ENCODE measurements at regions not wholly inside any gene's neighbourhood (a gene's known extent, or its start where the extent isn't known, plus 50 kb on each side); places are given as distances from the start of the nearest gene placed in this dataset.
"Not testable (repeated sequence)": the region's sequence is repeated elsewhere in the genome, so short reads cannot be mapped to it uniquely, and the experiment has no call there.

DNA sequence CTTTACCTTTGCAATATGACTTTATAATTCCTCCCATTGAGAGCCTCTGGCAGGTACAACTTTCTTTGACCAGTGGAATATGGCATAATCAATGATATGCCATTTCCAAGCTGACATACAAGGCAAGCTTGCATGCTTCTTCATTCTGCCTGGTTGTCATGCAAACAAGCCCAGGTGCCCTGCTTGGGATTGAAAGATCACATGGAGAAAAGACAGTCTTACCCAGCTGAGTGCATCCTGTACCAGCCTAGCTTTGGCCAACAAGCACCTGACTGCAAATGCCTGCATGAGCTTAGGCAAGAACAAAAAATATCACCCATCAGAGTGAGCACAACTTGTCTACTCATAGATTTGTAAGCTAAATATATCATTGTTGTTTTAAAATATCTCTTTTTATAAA, 82.9 kb upstream of the KCND2 start:
- Mint-ChIP-seq H3K36me3 (ENCODE audit: low read depth) (no peaks in the 10 kb centered on the region), H3K4me1 (no peaks in the 10 kb centered on the region), H3K4me3 (no peak overlapping the region), H3K27me3 (no peaks in the 10 kb centered on the region), H3K9me3 (no peaks in the 10 kb centered on the region), H3K27ac (no peak overlapping the region)
- ATAC-seq (ENCODE audit: low read depth) (no peak), DNase-seq (no peak)
- POLR2A ChIA-PET, result no interaction called here
- CTCF ChIA-PET, result no interaction called here
- TF ChIP-seq, protein P1, sequence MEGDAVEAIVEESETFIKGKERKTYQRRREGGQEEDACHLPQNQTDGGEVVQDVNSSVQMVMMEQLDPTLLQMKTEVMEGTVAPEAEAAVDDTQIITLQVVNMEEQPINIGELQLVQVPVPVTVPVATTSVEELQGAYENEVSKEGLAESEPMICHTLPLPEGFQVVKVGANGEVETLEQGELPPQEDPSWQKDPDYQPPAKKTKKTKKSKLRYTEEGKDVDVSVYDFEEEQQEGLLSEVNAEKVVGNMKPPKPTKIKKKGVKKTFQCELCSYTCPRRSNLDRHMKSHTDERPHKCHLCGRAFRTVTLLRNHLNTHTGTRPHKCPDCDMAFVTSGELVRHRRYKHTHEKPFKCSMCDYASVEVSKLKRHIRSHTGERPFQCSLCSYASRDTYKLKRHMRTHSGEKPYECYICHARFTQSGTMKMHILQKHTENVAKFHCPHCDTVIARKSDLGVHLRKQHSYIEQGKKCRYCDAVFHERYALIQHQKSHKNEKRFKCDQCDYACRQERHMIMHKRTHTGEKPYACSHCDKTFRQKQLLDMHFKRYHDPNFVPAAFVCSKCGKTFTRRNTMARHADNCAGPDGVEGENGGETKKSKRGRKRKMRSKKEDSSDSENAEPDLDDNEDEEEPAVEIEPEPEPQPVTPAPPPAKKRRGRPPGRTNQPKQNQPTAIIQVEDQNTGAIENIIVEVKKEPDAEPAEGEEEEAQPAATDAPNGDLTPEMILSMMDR (IDR thresholded peaks at IDR 0.05), result no peak
- intact Hi-C loops (cut with micrococcal nuclease), result no loop called here

DNA sequence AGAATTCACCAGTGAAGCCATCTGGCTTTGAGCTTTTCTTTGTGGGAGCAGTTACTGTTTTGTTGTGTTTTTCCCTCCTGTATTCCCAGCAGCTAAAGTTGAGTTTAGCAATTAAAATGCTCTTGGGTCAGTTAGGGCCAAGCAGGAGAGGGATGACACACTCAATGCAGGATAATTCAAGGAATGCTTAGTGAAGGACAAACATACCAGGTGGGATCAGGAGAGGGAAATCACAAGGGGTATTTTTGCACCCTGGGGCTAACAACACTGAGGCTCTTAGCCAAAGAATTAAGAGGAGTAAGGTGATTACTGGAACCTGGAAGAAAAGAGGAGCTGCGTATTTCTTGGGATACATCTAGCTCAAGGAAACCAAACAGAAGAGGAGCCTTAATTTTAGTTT, 82.4 kb upstream of the KCND2 start:
- H3K27me3 Mint-ChIP-seq, result no peaks in the 10 kb centered on the region
- CTCF ChIA-PET, result no interaction called here
- H3K4me3 Mint-ChIP-seq, result no peak overlapping the region
- H3K27ac Mint-ChIP-seq, result no peak overlapping the region
- TF ChIP-seq, protein P1 (IDR thresholded peaks at IDR 0.05), result no peak
- DNase-seq (no peak), ATAC-seq (ENCODE audit: low read depth) (no peak)
- POLR2A ChIA-PET, result no interaction called here
- no peaks in the 10 kb centered on the region for H3K4me1 Mint-ChIP-seq
- intact Hi-C loops (cut with micrococcal nuclease), result no loop called here
- no peaks in the 10 kb centered on the region for H3K9me3 Mint-ChIP-seq
- no peaks in the 10 kb centered on the region for H3K36me3 Mint-ChIP-seq (ENCODE audit: low read depth)

DNA sequence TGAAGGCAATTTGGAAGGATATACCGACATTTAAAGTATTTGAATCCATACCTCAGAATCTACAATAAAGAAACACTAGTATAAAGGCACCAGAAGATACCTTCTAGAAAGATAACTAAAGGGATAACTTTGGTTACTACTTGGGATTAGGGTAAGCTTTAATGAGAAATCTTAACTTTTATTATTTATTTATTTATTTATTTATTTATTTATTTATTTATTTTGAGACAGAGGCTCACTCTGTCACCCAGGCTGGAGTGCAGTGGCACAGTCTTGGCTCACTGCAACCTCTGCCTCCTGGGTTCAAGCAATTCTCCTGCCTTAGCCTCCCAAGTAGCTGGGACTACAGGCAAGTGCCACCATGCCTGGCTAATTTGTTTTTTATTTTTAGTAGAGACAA, 81.6 kb upstream of the KCND2 start:
- ATAC-seq (ENCODE audit: low read depth); H3K27ac Mint-ChIP-seq; DNase-seq: not testable (repeated sequence)

DNA sequence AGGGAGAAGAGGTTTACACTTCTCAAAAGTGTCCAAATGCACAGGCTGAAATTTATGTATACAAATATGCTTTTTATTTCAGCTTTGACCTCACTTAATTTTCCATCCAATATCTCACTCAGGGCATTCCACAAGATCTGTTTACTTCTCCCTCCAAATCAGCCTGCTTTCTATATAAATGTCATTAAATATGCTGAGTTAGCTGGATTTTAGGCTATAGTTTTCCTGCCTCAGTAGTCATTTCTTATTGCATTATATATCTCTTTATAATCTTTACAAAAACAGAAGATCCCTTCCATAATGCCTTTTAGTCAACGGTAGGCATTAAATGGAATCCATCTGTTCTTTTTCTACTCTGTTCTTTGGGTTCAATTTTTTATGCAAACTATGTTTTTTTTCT, 71.7 kb upstream of the KCND2 start:
- H3K27ac Mint-ChIP-seq, result no peak overlapping the region
- peaks cover 3% of the 10 kb centered on the region for H3K9me3 Mint-ChIP-seq
- ChIA-PET CTCF (no interaction called here), POLR2A (no interaction called here)
- H3K36me3 Mint-ChIP-seq (ENCODE audit: low read depth), result no peaks in the 10 kb centered on the region
- ATAC-seq (ENCODE audit: low read depth), result no peak
- H3K27me3 Mint-ChIP-seq, result no peaks in the 10 kb centered on the region
- intact Hi-C loops (cut with micrococcal nuclease), result no loop called here
- no peaks in the 10 kb centered on the region for H3K4me1 Mint-ChIP-seq
- TF ChIP-seq, protein P1 (IDR thresholded peaks at IDR 0.05), result no peak
- DNase-seq, result no peak
- H3K4me3 Mint-ChIP-seq, result no peak overlapping the region

More for the DNA sequence above, 81.6 kb upstream of the KCND2 start:
- H3K4me3 Mint-ChIP-seq; POLR2A ChIA-PET; CTCF ChIA-PET; intact Hi-C loops (cut with micrococcal nuclease); H3K9me3 Mint-ChIP-seq; H3K36me3 Mint-ChIP-seq (ENCODE audit: low read depth); H3K4me1 Mint-ChIP-seq; H3K27me3 Mint-ChIP-seq: not testable (repeated sequence)

DNA sequence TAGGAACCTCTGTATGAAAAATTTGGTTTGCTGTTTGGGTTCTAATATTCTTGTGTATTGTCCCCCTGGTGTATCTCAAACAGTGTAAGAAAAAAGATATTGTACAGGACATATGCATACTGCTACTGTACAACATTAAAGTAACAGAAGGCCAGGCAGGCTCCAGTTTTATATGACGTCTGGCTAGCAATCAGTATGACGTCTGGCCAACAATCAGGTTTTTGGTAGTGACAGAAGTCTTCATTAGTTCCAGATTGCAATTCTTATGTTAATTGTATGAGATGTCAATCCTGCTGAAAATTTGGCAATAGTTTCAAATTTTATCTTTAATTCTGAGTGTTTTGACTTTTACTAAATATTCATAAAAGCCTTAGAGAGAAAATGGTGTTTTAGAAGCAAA, 67.9 kb upstream of the KCND2 start:
- Mint-ChIP-seq H3K27me3 (no peaks in the 10 kb centered on the region), H3K4me3 (no peak overlapping the region), H3K36me3 (ENCODE audit: low read depth) (no peaks in the 10 kb centered on the region), H3K9me3 (no peaks in the 10 kb centered on the region), H3K4me1 (no peaks in the 10 kb centered on the region), H3K27ac (no peak overlapping the region)
- TF ChIP-seq, protein P1 (IDR thresholded peaks at IDR 0.05), result no peak
- ATAC-seq (ENCODE audit: low read depth) (no peak), DNase-seq (no peak)
- CTCF ChIA-PET, result no interaction called here
- intact Hi-C loops (cut with micrococcal nuclease), result no loop called here
- POLR2A ChIA-PET, result no interaction called here

DNA sequence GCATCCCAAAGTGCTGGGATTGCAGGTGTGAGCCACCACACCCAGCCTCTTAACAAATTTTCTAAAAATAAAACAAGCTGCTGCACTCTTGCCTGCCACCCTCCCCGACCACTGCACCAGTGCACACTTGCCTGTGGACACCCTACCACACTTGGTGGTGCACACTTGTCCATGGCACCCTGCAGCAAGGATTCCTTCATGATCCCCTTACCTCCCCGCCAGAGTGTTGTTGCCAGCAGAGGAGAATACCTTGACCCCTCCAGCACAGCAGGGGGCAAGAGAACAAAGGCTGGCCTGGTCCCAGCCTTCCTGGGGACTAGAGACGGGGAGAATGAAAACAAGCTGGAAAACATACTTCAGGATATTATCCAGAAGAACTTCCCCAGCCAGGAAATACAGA, 65.9 kb upstream of the KCND2 start:
- H3K27ac Mint-ChIP-seq, result no peak overlapping the region
- CTCF ChIA-PET, result no interaction called here
- no peaks in the 10 kb centered on the region for H3K36me3 Mint-ChIP-seq (ENCODE audit: low read depth)
- H3K27me3 Mint-ChIP-seq, result no peaks in the 10 kb centered on the region
- ATAC-seq (ENCODE audit: low read depth) (no peak), DNase-seq (no peak)
- POLR2A ChIA-PET, result no interaction called here
- TF ChIP-seq, protein P1 (IDR thresholded peaks at IDR 0.05), result no peak
- peaks cover 3% of the 10 kb centered on the region for H3K9me3 Mint-ChIP-seq
- no peaks in the 10 kb centered on the region for H3K4me1 Mint-ChIP-seq
- intact Hi-C loops (cut with micrococcal nuclease), result no loop called here
- no peak overlapping the region for H3K4me3 Mint-ChIP-seq
